ENCODE measurements at regions not wholly inside any gene's neighbourhood (a gene's known extent, or its start where the extent isn't known, plus 50 kb on each side); places are given as distances from the start of the nearest gene placed in this dataset.

DNA sequence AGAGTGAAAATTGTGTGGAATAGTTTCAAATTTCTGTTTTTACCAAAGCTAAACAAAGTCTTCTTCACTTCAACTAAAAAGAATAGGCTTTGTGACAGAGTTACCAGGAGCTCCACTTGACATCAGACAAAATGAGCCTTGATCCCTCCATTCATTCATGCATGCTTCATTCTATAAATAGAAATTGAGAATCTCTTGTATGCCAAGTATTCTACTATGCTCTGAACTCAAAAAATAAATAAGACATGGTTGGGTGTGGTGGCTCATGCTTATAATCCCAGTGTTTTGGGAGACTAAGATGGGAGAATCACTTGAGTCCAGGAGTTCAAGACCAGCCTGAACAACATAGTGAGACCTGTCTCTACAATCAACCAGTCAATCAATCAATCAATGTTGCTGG, 236.6 kb upstream of the FAM83B start:
- Mint-ChIP-seq H3K9me3 (no peaks in the 10 kb centered on the region), H3K36me3 (ENCODE audit: low read depth) (no peaks in the 10 kb centered on the region), H3K27ac (no peak overlapping the region), H3K27me3 (ENCODE audit: insufficient read depth, low read depth, poor library complexity) (no peaks in the 10 kb centered on the region), H3K4me3 (no peak overlapping the region), H3K4me1 (no peaks in the 10 kb centered on the region)
- H3F3A ChIP-seq (replicated peaks; ENCODE audit: low read depth), result no peaks in the 10 kb centered on the region
- no peak overlapping the region for H3K27ac ChIP-seq (ENCODE audit: low read depth)
- H3K4me3 ChIP-seq, result no peak overlapping the region
- H3K4me1 ChIP-seq (ENCODE audit: insufficient read depth), result no peaks in the 10 kb centered on the region
- TF ChIP-seq CREB1 (CRISPR knock-in tag; IDR thresholded peaks at IDR 0.05; ENCODE audit: low read depth) (no peak), NANOG (IDR thresholded peaks at IDR 0.05; ENCODE audit: borderline replicate concordance) (no peak), EZH2phosphoT487 (IDR thresholded peaks at IDR 0.05; ENCODE audit: unreplicated experiment) (no peak), STAT1 (IDR thresholded peaks at IDR 0.05; ENCODE audit: unreplicated experiment) (no peak), JUNB (IDR thresholded peaks at IDR 0.05; ENCODE audit: unreplicated experiment) (no peak), EZH2 (IDR thresholded peaks at IDR 0.05; ENCODE audit: low read depth, unreplicated experiment) (no peak)
- TF ChIP-seq, protein P1, sequence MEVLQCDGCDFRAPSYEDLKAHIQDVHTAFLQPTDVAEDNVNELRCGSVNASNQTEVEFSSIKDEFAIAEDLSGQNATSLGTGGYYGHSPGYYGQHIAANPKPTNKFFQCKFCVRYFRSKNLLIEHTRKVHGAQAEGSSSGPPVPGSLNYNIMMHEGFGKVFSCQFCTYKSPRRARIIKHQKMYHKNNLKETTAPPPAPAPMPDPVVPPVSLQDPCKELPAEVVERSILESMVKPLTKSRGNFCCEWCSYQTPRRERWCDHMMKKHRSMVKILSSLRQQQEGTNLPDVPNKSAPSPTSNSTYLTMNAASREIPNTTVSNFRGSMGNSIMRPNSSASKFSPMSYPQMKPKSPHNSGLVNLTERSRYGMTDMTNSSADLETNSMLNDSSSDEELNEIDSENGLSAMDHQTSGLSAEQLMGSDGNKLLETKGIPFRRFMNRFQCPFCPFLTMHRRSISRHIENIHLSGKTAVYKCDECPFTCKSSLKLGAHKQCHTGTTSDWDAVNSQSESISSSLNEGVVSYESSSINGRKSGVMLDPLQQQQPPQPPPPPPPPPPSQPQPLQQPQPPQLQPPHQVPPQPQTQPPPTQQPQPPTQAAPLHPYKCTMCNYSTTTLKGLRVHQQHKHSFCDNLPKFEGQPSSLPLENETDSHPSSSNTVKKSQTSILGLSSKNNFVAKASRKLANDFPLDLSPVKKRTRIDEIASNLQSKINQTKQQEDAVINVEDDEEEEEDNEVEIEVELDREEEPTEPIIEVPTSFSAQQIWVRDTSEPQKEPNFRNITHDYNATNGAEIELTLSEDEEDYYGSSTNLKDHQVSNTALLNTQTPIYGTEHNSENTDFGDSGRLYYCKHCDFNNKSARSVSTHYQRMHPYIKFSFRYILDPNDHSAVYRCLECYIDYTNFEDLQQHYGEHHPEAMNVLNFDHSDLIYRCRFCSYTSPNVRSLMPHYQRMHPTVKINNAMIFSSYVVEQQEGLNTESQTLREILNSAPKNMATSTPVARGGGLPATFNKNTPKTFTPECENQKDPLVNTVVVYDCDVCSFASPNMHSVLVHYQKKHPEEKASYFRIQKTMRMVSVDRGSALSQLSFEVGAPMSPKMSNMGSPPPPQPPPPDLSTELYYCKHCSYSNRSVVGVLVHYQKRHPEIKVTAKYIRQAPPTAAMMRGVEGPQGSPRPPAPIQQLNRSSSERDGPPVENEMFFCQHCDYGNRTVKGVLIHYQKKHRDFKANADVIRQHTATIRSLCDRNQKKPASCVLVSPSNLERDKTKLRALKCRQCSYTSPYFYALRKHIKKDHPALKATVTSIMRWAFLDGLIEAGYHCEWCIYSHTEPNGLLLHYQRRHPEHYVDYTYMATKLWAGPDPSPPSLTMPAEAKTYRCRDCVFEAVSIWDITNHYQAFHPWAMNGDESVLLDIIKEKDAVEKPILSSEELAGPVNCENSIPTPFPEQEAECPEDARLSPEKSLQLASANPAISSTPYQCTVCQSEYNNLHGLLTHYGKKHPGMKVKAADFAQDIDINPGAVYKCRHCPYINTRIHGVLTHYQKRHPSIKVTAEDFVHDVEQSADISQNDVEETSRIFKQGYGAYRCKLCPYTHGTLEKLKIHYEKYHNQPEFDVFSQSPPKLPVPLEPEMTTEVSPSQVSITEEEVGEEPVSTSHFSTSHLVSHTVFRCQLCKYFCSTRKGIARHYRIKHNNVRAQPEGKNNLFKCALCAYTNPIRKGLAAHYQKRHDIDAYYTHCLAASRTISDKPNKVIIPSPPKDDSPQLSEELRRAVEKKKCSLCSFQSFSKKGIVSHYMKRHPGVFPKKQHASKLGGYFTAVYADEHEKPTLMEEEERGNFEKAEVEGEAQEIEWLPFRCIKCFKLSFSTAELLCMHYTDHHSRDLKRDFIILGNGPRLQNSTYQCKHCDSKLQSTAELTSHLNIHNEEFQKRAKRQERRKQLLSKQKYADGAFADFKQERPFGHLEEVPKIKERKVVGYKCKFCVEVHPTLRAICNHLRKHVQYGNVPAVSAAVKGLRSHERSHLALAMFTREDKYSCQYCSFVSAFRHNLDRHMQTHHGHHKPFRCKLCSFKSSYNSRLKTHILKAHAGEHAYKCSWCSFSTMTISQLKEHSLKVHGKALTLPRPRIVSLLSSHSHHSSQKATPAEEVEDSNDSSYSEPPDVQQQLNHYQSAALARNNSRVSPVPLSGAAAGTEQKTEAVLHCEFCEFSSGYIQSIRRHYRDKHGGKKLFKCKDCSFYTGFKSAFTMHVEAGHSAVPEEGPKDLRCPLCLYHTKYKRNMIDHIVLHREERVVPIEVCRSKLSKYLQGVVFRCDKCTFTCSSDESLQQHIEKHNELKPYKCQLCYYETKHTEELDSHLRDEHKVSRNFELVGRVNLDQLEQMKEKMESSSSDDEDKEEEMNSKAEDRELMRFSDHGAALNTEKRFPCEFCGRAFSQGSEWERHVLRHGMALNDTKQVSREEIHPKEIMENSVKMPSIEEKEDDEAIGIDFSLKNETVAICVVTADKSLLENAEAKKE (CRISPR knock-in tag; IDR thresholded peaks at IDR 0.05), result no peak
- TF ChIP-seq, protein P2, sequence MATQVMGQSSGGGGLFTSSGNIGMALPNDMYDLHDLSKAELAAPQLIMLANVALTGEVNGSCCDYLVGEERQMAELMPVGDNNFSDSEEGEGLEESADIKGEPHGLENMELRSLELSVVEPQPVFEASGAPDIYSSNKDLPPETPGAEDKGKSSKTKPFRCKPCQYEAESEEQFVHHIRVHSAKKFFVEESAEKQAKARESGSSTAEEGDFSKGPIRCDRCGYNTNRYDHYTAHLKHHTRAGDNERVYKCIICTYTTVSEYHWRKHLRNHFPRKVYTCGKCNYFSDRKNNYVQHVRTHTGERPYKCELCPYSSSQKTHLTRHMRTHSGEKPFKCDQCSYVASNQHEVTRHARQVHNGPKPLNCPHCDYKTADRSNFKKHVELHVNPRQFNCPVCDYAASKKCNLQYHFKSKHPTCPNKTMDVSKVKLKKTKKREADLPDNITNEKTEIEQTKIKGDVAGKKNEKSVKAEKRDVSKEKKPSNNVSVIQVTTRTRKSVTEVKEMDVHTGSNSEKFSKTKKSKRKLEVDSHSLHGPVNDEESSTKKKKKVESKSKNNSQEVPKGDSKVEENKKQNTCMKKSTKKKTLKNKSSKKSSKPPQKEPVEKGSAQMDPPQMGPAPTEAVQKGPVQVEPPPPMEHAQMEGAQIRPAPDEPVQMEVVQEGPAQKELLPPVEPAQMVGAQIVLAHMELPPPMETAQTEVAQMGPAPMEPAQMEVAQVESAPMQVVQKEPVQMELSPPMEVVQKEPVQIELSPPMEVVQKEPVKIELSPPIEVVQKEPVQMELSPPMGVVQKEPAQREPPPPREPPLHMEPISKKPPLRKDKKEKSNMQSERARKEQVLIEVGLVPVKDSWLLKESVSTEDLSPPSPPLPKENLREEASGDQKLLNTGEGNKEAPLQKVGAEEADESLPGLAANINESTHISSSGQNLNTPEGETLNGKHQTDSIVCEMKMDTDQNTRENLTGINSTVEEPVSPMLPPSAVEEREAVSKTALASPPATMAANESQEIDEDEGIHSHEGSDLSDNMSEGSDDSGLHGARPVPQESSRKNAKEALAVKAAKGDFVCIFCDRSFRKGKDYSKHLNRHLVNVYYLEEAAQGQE (IDR thresholded peaks at IDR 0.05; ENCODE audit: unreplicated experiment), result no peak
- TF ChIP-seq, protein P3, sequence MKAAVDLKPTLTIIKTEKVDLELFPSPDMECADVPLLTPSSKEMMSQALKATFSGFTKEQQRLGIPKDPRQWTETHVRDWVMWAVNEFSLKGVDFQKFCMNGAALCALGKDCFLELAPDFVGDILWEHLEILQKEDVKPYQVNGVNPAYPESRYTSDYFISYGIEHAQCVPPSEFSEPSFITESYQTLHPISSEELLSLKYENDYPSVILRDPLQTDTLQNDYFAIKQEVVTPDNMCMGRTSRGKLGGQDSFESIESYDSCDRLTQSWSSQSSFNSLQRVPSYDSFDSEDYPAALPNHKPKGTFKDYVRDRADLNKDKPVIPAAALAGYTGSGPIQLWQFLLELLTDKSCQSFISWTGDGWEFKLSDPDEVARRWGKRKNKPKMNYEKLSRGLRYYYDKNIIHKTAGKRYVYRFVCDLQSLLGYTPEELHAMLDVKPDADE (IDR thresholded peaks at IDR 0.05), result no peak
- TF ChIP-seq, protein P4, sequence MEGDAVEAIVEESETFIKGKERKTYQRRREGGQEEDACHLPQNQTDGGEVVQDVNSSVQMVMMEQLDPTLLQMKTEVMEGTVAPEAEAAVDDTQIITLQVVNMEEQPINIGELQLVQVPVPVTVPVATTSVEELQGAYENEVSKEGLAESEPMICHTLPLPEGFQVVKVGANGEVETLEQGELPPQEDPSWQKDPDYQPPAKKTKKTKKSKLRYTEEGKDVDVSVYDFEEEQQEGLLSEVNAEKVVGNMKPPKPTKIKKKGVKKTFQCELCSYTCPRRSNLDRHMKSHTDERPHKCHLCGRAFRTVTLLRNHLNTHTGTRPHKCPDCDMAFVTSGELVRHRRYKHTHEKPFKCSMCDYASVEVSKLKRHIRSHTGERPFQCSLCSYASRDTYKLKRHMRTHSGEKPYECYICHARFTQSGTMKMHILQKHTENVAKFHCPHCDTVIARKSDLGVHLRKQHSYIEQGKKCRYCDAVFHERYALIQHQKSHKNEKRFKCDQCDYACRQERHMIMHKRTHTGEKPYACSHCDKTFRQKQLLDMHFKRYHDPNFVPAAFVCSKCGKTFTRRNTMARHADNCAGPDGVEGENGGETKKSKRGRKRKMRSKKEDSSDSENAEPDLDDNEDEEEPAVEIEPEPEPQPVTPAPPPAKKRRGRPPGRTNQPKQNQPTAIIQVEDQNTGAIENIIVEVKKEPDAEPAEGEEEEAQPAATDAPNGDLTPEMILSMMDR (conservative IDR thresholded peaks at IDR 0.05; ENCODE audit: low read depth in 2 of 2), result no peak
- ATAC-seq (no peak), DNase-seq (ENCODE audit: low spot score) (no peak)
- H3K9me2 ChIP-seq (ENCODE audit: insufficient read depth), result no peaks in the 10 kb centered on the region
- no peak overlapping the region for H3K4me2 ChIP-seq
- H2AFZ ChIP-seq, result no peak overlapping the region
- H3K79me2 ChIP-seq (replicated peaks; ENCODE audit: insufficient read depth), result no peaks in the 10 kb centered on the region
- no peaks in the 10 kb centered on the region for H4K20me1 ChIP-seq (replicated peaks; ENCODE audit: insufficient read depth)
- no peaks in the 10 kb centered on the region for H3K27me3 ChIP-seq (ENCODE audit: insufficient read depth)
- no peaks in the 10 kb centered on the region for H3K36me3 ChIP-seq (ENCODE audit: insufficient read depth)
